HL-60 (cell line): ENCODE measurements at regions not wholly inside any gene's neighbourhood (a gene's known extent, or its start where the extent isn't known, plus 50 kb on each side); places are given as distances from the start of the nearest gene placed in this dataset.

Experiments used
- DNase-seq, 2 experiments: peaks; one replicate each; pipeline ENCODE4 v3.0.0-alpha.2; 2010 to 2020; ENCODE audit warnings: low read depth in 1 of 2, low spot score in 1 of 2
- H3K27ac ChIP-seq: fragments of 250-450 bp; sonication (Bioruptor Pico); replicated peaks from 2 replicates; pipeline ENCODE4 v1.5.1; 2020; ENCODE audit warnings: mild to moderate bottlenecking, moderate library complexity
- H3K27me3 ChIP-seq: fragments of 250-450 bp; sonication (Bioruptor Pico); 2 replicates; pipeline ENCODE4 v1.5.1; 2021; ENCODE audit warnings: mild to moderate bottlenecking, moderate library complexity; ENCODE audit not compliant: insufficient read depth, poor library complexity, severe bottlenecking
- H3K4me3 ChIP-seq: replicated peaks from 2 replicates; pipeline ENCODE4 v1.5.1; 2011; ENCODE audit warnings: mild to moderate bottlenecking, control low read depth, low read length; ENCODE audit not compliant: insufficient read depth
- GABPA ChIP-seq: IDR thresholded peaks from 2 replicates; pipeline ENCODE4 v1.6.1; 2012; ENCODE audit warnings: low read depth
- POLR2AphosphoS5 ChIP-seq: IDR thresholded peaks from 2 replicates; pipeline ENCODE4 v1.6.1; 2012; ENCODE audit warnings: low read depth
- SPI1 ChIP-seq: IDR thresholded peaks from 2 replicates; pipeline ENCODE4 v1.6.1; 2012; ENCODE audit warnings: low read depth, mild to moderate bottlenecking, borderline replicate concordance
- TF ChIP-seq, protein P1 (sequence below): IDR thresholded peaks from one replicate; pipeline ENCODE4 v1.5.1; 2011; ENCODE audit warnings: low read length, control low read depth, inconsistent platforms; ENCODE audit not compliant: insufficient read depth
- TF ChIP-seq, protein P2 (sequence below): IDR thresholded peaks from 2 replicates; pipeline ENCODE4 v1.6.1; 2012; ENCODE audit warnings: low read depth; ENCODE audit not compliant: insufficient replicate concordance

DNA sequence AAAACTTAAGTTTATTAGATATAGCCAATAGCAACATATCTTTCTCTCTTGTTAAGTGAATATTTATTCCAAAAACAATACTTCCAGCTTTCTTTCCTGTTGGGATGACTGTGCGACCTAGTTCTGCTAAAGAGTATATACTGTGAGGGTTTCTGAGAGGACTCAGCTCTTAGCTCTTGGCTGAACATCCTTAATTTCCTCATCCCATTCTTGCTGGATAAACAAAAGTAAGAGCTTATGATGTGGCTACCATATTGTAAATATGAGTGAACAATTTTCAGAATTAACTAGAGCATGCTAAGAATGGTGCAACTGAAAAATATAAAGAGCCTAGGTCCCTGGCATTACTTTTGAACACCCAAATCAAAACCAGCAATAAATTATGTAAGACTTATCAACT is 279.5 kb upstream of the GNAI1 start:
- Histone ChIP-seq H3K27me3 (no peaks in the 10 kb centered on the region), H3K27ac (no peak overlapping the region), H3K4me3 (no peak overlapping the region)
- no peak for DNase-seq
- TF ChIP-seq, protein P1, sequence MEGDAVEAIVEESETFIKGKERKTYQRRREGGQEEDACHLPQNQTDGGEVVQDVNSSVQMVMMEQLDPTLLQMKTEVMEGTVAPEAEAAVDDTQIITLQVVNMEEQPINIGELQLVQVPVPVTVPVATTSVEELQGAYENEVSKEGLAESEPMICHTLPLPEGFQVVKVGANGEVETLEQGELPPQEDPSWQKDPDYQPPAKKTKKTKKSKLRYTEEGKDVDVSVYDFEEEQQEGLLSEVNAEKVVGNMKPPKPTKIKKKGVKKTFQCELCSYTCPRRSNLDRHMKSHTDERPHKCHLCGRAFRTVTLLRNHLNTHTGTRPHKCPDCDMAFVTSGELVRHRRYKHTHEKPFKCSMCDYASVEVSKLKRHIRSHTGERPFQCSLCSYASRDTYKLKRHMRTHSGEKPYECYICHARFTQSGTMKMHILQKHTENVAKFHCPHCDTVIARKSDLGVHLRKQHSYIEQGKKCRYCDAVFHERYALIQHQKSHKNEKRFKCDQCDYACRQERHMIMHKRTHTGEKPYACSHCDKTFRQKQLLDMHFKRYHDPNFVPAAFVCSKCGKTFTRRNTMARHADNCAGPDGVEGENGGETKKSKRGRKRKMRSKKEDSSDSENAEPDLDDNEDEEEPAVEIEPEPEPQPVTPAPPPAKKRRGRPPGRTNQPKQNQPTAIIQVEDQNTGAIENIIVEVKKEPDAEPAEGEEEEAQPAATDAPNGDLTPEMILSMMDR = no peak
- TF ChIP-seq, protein P2, sequence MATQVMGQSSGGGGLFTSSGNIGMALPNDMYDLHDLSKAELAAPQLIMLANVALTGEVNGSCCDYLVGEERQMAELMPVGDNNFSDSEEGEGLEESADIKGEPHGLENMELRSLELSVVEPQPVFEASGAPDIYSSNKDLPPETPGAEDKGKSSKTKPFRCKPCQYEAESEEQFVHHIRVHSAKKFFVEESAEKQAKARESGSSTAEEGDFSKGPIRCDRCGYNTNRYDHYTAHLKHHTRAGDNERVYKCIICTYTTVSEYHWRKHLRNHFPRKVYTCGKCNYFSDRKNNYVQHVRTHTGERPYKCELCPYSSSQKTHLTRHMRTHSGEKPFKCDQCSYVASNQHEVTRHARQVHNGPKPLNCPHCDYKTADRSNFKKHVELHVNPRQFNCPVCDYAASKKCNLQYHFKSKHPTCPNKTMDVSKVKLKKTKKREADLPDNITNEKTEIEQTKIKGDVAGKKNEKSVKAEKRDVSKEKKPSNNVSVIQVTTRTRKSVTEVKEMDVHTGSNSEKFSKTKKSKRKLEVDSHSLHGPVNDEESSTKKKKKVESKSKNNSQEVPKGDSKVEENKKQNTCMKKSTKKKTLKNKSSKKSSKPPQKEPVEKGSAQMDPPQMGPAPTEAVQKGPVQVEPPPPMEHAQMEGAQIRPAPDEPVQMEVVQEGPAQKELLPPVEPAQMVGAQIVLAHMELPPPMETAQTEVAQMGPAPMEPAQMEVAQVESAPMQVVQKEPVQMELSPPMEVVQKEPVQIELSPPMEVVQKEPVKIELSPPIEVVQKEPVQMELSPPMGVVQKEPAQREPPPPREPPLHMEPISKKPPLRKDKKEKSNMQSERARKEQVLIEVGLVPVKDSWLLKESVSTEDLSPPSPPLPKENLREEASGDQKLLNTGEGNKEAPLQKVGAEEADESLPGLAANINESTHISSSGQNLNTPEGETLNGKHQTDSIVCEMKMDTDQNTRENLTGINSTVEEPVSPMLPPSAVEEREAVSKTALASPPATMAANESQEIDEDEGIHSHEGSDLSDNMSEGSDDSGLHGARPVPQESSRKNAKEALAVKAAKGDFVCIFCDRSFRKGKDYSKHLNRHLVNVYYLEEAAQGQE = no peak
- TF ChIP-seq POLR2AphosphoS5 (no peak), GABPA (no peak), SPI1 (no peak)

DNA sequence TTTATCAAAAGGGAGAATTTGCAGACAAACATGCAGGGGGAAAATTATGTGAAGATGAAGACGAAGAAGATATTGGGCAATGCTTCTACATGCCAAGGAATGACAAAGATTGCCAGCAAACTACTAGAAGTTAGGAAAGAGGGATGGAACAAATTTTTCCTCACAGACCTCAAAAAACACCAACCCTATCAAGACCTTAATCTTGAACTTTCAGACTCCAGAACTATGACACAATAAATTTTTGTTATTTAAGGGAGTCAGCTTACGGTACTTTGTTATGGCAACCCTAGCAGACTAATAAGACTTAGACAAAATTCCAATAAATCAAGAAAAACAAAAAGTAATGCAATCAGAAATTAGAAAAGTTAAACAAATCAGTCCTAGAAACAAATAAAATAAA is 280.0 kb upstream of the GNAI1 start:
- no peak for DNase-seq
- Histone ChIP-seq H3K27ac (no peak overlapping the region), H3K4me3 (no peak overlapping the region), H3K27me3 (no peaks in the 10 kb centered on the region)
- no peak for TF ChIP-seq POLR2AphosphoS5
- TF ChIP-seq GABPA = no peak
- no peak for TF ChIP-seq SPI1
- TF ChIP-seq, protein P2 = no peak

DNA sequence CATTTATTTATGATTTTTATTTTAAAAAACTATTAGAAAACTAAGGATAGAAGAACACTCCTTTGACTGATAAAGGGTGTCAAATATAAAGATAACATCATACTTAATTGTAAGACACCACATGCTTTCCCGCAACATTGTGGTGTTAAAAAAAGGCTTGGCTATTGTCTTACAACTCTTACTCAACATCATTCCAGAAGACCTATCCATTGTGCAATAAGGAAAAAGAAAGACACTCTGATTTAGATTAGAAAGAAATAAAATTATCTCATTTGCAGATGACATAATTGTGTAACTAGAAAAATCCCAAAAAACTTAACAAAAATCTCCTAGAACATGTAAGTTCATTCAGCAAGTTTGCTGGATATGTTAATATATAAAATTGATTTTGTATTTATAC is 296.7 kb upstream of the GNAI1 start:
- DNase-seq = no peak
- TF ChIP-seq GABPA (no peak), SPI1 (no peak), POLR2AphosphoS5 (no peak)
- TF ChIP-seq, protein P1 = no peak
- TF ChIP-seq, protein P2 = no peak

DNA sequence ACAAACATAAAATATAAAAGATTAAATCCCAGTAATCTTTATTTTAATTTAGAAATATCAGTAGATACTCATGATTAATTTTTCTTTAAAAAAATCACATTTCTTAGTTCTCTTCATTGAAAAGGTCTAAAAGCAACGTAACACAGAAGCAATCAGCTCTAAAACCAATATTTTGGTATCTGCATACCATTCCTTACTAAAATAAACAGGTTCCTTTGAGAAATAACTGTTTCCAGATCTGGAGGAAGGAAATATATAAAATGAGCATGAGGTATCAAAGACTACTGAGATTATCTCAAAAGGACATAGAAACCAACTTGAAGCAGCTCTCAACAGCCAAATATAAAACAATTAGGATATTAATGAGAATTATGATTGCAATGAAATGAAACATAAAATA is 301.0 kb upstream of the GNAI1 start:
- TF ChIP-seq SPI1 = no peak
- no peak for DNase-seq
- no peak overlapping the region for H3K27ac ChIP-seq
- no peaks in the 10 kb centered on the region for H3K27me3 ChIP-seq
- H3K4me3 ChIP-seq = no peak overlapping the region

More for the DNA sequence above, 296.7 kb upstream of the GNAI1 start:
- H3K27ac ChIP-seq = no peak overlapping the region
- H3K27me3 ChIP-seq = no peaks in the 10 kb centered on the region
- H3K4me3 ChIP-seq = no peak overlapping the region
